Inferior parietal cortex (tissue), 1 donor: ENCODE measurements at regions not wholly inside any gene's neighbourhood (a gene's known extent, or its start where the extent isn't known, plus 50 kb on each side); places are given as distances from the start of the nearest gene placed in this dataset.
"Not testable (repeated sequence)": the region's sequence is repeated elsewhere in the genome, so short reads cannot be mapped to it uniquely, and the experiment has no call there.

Experiments used
- DNase-seq: peaks from one replicate; pipeline ENCODE4 v3.0.0-alpha.2; 2016; ENCODE audit errors: extremely low spot score

GRCh38 chr5:60077292-60077691 lies 183.8 kb upstream of the PDE4D start:
- no peak for DNase-seq

GRCh38 chr5:60076746-60077145 lies 183.2 kb upstream of the PDE4D start:
- no peak for DNase-seq

- no peak for DNase-seq
These were observed 173.0 kb upstream of the PDE4D start for GRCh38 chr5:60066502-60066901.

- no peak for DNase-seq
These were observed 166.9 kb upstream of the PDE4D start for GRCh38 chr5:60060389-60060788.

- DNase-seq: no peak
These were observed 162.7 kb upstream of the PDE4D start for GRCh38 chr5:60056191-60056590.

GRCh38 chr5:60055168-60055567 lies 161.6 kb upstream of the PDE4D start:
- no peak for DNase-seq

GRCh38 chr5:60041996-60042664 lies 148.6 kb upstream of the PDE4D start:
- DNase-seq: not testable (repeated sequence)

GRCh38 chr5:60041508-60041907 lies 148.0 kb upstream of the PDE4D start:
- not testable (repeated sequence) for DNase-seq

GRCh38 chr5:60036192-60036938 lies 142.8 kb upstream of the PDE4D start:
- DNase-seq: no peak

GRCh38 chr5:60026161-60026560 lies 132.6 kb upstream of the PDE4D start:
- DNase-seq: no peak

GRCh38 chr5:60024104-60024503 lies 130.6 kb upstream of the PDE4D start:
- no peak for DNase-seq

GRCh38 chr5:60023255-60023654 lies 129.7 kb upstream of the PDE4D start:
- no peak for DNase-seq

- DNase-seq: no peak
These were observed 126.9 kb upstream of the PDE4D start for GRCh38 chr5:60020457-60020856.

GRCh38 chr5:60018960-60019359 lies 125.4 kb upstream of the PDE4D start:
- DNase-seq: not testable (repeated sequence)

GRCh38 chr5:60018091-60018490 lies 124.6 kb upstream of the PDE4D start:
- DNase-seq: no peak

- no peak for DNase-seq
These were observed 120.8 kb upstream of the PDE4D start for GRCh38 chr5:60014331-60014730.

GRCh38 chr5:60010853-60011252 lies 117.3 kb upstream of the PDE4D start:
- DNase-seq: no peak

- no peak for DNase-seq
These were observed 116.8 kb upstream of the PDE4D start for GRCh38 chr5:60010328-60010727.

- no peak for DNase-seq
These were observed 114.2 kb upstream of the PDE4D start for GRCh38 chr5:60007729-60008128.

- no peak for DNase-seq
These were observed 105.5 kb upstream of the PDE4D start for GRCh38 chr5:59999056-59999455.

- no peak for DNase-seq
These were observed 98.7 kb upstream of the PDE4D start for GRCh38 chr5:59992206-59992605.

- DNase-seq: no peak
These were observed 94.9 kb upstream of the PDE4D start for GRCh38 chr5:59988396-59988795.

GRCh38 chr5:59976342-59976741 lies 82.8 kb upstream of the PDE4D start:
- no peak for DNase-seq
